Daoy (cell line): ENCODE measurements at regions not wholly inside any gene's neighbourhood (a gene's known extent, or its start where the extent isn't known, plus 50 kb on each side); places are given as distances from the start of the nearest gene placed in this dataset.

Experiments used
- DNase-seq: peaks from one replicate; pipeline ENCODE4 v3.0.0-alpha.2; 2015; ENCODE audit warnings: low read depth

DNA sequence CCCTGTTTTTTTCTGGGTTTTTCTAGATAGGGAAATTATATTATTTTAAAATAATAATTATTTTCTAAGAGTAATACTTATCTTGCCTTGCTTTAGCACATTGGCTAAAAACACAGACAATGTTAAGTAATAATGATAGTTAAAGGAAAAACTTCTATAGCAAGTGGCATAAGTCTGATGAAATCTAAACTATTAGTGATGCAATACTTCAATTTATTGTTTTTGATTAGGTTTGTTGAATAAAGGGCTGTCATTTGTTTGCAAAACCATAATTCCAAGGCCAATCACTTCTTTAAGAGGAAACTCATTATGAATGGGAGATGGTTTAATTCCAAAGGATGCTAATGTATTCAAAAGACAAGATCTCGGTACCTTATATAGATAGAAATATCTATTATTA, 293.8 kb upstream of the FBXL7 start:
- DNase-seq = no peak

DNA sequence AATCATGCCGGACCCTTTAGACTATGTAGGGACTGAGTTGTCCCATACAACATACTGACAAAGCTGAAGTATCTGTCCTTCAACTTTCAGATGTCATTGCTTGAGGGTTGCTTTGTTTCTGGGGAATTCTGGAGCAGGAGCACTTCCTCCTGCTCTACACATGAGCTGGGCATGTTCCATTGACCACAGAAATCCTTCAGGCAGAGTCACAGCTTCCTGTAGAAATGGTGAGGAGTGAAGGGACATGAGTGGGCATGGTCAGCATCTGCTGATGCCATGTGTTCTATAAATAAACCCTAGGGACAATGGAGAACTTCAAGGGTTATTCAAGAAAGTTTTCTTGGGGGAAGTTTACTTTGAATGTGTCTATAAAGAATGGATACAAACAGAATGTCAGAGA, 296.6 kb upstream of the FBXL7 start:
- DNase-seq = peak; percentile 7

DNA sequence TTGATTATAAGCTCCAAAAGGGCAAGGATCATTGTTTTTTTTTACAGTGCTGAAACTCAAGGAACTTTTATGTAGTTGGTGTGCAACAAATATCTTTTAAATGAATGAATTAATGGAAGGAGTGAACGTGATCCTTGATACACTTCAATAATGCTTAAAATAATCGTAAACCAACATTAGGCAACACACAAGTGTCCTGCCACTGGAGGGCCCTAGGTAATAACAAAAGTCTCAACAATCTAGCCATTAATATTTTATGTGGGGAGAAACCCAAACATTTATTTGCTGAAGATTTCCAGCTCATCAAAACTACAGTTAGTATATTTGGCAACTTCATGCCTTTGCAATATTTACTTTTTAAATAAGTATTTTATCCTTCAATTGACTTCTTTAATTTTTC, 309.0 kb upstream of the FBXL7 start:
- DNase-seq = no peak

DNA sequence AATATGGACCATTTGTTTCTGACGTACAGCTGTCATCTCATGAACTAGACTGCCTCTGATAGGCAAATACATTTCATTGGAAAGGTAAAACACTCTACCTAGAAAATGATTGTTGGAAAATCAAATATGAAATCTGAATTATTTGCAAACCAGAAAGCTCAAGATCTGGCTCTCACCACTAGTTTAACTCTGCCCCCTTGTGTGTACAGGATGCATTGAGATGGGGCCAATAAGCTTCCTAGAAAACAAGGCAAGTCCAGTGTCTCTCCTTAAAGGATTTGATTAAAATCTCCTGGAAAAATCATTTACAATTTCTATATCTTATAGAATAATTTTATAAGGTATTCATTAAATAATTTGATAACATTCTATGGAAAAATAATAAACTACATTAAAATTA, 311.9 kb upstream of the ANKH start:
- no peak for DNase-seq

DNA sequence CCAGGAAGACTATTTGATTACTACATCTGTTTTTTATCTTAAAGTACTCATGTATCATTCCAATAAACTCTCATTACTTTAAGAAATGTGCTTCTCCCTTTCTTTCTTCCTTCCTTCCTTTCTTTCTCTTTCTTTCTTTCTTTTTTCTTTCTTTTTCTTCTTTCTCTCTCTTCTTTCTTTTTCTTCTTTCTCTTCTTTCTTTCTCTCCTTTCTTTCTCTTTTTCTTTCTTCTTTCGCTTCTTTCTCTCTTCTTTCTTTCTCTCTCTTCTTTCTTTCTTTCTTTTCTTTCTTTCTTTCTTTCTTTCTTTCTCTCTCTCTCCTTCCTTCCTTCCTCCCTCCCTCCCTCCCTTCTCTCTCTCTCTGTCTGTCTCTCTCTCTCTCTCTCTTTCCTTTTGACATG, 298.6 kb upstream of the ANKH start:
- no peak for DNase-seq

DNA sequence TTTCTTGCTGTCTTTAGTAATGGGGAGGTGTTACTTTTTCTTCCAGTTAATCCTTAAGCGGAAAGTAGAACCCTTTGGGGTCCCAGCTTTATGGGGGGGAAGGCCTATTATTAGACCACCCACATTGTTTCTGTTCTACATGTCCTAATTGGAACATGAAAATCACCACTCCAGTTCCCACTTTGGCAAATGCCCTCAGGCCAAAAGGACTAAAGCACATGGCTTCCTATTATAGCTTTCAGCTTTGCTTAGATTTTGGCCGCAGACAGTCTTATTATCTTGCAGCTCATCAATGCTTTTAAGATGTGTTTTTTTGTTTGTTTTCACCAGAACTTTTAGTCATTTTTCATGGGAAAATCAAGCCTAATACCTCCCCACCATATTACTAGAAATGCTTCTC, 296.8 kb upstream of the ANKH start:
- DNase-seq = no peak

DNA sequence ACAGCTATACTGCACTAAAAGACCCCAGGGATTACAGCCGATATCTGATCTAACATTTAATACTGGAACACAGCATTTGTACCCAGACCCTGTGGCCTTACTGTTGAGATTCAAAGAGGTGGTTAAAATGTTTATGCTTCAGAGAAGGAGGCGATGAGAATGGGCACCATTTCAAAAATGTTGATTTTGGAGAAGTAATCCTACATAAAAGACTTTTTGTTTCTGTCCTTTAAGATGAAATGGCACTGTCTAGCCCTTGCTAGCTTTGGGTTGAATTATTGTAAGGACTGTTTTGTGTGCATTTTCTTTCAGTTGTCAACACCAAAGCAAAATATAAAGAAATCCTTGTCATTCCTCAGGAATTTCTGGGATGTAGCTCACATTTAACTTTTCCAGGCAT, 288.5 kb upstream of the ANKH start:
- DNase-seq = no peak

DNA sequence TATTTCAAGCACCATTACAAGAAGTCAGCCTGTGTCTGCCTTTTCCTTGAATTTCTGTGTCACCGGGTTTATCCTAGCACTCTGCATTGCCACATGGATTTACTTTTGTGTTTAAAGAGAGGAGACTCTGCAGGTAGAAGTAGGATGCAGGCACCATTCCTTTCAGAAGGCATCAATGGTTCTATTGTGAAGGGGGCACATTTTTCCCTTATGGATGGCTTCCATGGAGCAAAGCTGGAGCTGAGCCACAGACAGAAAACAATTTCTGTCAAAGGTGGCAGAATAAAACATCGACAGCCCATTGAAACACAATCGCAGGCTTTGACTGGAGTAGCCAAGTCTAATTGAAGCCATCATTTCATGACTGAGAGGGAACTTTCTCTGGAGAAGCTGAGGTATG, 288.0 kb upstream of the ANKH start:
- no peak for DNase-seq

DNA sequence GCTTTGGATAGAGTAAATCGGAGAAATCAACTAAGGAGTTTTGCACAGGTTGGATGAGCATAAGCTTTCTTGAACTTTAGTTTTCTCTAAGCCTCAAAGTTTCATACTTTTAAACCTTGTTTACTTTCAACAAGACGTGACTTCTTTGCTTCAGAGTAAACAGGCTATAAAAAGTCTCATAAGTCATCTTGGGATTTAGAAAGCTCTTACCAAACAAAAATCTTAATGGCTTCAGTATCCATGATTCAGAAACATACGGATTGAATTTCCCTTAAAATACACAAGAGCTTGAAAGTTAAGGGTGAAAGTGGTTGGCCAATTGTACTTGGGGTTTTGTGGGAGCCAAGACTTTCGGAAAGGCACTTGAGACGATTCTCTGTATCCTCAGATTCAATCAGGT, 270.9 kb upstream of the ANKH start:
- DNase-seq = no peak

DNA sequence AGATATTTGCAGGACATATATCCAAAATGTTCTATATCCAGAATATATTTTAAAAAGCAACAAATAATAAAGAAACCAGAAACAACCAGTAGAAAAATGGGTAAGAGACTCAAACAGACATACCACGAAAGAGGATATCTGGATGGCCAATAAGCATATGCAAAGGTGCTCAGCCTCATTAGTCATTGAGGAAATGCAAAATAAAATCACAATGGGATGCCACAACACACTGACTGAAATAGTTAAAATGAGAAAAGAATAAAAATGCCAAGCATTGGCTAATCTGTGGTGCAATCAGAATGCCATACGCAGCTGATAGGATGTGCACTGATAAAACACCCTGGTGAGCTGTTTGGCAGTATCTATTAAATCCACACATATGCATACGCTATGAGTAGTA, 265.8 kb upstream of the ANKH start:
- DNase-seq = no peak

DNA sequence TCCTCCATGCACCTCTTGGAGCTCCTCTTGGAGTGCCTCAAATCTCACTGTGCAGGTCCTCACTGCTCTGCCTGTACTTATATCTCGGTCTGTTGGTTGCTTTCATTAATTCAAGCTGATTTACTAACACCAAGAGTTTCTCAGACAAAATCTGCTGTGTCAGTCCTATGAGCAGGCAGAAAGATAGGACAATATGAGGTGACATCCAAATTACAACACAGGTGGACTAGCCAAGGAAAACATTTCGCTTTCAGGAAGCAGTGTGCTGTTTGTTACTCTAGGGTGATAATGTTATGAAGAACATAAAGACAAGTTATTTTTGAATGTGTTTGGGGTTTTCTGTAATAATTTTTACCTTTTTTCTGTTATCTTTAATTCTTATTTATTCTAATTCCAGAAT, 264.1 kb upstream of the ANKH start:
- DNase-seq = no peak

DNA sequence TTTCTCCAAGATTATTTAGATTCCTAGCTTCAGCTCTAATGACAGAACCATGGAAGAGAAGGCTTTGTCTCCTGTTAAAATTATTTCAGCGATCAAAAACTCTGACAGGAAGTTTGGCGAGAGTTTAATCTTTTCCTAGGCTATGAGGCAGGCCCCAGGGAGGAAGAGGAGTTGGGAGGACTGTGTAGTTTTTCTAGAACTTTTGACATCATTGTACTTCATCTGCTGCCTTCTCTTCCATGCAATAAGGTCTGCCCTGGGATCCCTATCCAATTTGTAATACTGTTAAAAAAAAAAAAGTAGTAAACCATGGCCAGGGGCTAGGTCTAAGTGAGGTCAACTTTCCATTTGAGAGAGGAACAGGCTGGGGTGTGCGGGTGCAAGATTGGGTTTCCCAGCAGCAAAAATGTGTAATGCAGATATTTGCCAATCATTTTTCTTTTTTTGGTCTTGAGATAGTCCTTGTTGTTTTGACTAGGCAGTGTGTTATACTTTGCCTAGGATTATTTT, 261.9 kb upstream of the ANKH start:
- no peak for DNase-seq

DNA sequence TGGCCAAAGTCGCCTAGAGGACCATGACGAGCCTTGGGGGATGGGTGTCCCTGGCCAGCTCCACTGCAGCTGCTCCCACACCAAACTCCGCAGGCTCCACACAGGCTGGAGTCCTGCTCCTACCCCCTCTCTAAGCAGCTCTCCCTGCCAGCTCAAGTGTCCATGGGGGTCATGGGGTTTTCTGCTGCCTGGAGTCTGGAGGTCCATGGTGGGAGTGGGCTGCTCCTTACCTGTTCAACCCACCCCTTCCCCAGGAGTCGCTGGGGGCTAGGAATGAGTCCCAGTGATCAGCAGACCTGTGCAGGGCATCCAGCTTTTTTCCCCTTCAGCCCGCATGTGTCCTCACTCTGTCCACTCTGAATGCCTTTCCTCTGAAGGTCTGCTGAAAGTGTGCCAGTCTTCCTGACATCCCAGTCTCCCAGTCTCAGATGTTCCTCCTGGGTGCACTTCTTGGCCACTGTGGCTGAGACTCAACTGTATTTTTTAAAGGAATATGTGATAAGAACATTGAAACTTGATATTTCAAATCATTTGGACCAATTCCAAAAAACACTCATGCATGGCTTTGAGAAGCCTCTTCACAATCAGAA, 261.3 kb upstream of the ANKH start:
- DNase-seq = no peak

DNA sequence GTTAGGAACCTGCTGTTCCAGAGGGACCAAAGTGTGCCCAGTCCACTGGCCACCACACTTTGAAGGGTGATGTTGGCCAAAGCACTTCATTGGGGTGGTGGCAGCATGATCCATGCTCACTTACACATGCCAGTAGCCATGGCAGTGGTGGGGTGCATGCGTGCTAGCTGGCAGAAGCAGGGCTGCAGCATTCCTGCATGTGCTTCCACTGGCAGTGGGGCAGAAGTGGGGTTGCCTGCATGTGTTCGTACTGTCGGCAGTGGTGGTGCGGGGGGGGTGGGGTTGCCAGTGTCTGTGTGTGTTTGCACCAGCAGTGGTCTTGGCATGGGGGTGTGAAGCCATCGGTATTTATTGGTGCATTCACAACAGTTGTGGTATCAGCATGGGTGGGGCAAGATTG, 260.3 kb upstream of the ANKH start:
- no peak for DNase-seq

DNA sequence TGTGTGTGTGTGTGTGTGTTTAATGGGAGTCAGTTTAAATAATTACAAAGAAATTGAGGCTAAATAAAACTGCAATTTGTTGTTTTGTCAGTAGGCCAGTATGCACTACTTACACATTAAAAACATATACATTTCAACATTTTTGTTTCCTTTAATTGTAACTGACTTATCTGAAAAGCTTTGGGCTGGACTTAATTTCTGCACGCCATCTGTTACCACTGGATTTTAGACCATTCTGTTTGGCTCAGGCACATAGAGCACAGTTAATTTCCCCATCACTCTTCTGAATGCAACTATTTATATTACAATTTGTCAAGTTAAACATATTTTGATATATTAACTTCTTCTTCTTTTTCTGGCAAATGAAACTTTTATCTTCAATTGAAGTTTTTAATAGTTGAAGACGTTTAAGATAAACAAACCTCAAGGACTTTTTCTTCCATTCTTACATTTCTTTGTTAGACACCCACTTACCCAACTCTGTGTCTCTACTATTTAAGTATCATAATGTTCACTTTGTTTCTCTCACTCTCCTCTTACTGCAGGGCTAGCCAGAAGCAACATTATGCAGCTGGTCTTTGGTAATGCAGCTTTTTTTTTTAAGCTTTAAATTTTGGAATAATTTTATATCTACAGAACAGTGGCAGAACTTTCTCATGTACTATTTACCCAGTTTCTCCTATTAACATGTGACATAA, 253.4 kb upstream of the ANKH start:
- no peak for DNase-seq

DNA sequence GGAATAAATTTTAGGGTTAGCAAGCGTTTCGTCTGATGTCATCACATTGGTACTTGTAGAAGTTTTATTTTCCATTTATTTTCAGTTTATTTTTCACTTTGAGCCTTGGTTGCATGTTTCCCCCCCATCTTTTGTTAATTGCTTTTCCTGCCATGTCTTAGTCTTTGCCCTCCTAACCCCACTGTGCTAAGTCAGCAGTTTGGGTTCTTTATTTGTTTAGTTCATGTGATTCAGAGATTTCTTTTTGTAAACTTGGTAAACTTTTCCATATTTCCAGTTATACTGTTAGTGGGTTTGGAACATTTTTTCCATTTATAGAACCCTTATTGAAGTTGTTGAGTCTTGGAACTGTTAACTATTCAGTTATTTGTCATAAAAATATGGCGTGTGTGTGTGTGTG, 252.9 kb upstream of the ANKH start:
- no peak for DNase-seq

DNA sequence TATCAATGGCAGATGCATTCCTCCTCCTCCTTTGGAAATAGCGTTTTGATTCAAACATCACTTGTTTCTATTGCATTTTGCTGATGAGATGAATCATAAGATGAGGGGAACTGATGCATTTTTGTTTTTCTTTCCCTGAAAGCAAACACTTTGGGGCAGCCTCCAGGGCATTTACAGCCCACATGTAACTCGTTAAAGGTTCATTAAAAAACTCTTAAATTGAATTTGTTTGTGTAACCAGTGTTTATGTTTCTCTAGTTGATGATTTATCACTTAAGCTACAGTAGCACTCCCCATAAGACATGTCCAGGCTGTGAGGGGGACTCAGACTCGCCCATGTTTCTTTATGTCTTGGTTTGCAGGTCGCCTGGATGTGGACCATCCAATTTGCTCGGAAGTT, 246.1 kb upstream of the ANKH start:
- DNase-seq = no peak

DNA sequence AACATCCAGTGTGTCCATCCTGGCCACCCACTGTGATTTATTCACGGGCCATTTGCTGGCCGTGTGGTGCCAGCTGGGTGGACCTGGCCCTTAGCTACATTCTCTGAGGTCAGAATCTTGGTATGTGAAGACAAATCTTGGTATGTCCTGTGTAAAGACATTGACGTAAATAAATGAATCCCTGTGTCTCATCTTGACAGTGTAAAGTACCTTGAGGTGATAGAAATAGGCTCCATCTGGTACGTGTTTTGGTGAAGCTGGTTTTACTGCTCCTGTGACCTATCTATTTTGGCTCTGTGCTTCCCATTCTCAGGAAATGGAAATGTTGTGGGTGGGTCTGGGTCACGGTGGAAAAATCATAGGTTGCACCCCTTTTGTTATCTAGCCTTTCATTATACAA, 245.4 kb upstream of the ANKH start:
- DNase-seq = no peak

DNA sequence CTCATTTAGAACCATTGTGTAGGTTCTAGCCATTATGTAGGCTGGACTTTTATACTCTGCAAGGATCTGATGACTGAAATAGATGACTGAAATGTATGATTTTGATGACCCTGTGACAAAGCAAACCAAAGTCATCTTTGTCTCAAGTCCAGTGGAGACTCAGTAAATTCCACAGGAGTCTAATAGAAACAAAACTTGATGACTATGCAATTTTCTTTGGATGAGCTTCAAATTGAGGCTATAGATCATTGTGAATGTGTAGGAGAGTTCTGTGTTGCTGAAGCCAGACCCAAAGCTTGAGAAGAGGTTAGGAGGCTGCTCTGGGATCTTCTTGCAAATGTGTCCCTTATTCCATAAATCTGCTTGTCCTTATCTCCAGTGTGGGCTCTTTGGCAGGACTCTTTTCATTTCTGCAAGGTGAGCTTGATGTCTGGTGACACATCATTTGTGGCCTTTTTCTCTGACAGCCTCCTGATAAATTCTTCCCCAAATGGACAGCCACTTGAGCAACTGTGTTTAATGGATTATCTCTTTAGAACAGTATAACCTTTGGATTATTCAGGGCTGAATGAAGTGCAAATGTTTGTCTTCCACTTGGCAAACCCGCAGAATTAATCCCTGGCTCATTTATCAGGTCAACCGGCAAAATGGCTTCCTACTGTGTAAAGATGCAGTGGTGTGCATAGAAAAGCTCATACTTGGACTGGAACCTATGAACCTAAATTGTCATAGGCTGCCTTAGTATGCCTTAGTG, 235.1 kb upstream of the ANKH start:
- no peak for DNase-seq

DNA sequence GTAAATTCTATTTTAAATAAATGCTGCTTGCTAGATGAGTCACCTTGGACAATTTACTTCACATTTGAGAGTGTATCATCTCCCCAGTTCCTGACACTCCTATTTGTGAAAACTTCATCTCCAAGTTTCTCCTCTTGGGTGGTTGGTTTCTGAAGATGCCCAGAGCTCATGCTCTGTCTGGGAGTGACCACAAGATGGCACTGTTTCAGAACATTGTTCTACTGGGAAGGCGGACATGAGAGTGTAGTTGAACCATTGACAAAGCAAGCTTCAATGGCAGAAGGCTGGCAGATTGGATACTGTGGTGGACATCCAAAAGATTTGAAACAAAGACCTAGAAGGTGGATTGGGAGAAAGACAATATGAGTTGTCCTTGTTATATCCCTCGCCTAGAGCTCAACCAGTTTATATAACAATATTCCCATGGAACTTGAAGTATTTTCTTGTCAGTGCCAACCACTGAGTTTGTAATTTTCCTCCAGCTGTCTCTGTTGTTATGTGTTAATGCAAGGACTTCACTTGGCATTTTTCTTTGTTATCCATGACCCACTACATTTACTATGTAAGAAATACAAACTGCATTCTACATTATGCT, 234.3 kb upstream of the ANKH start:
- DNase-seq = peak; percentile 43

DNA sequence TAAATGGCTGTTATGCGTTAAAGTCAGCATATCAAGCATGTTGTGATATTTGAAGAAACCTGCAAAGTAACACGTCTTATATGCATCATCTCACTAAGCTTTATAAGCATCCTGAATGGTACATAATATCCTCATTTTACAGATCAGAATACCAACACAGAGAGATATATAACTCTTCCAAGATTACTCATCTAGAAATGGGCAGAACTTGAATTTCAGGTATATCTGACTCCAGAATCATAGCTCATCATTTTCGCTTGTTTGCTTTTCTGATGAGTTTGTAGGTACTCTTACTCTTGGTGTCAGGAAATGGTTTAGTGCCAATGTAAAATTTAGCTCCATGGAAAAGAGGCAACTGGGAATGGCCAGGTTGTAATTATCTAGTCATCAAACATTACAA, 232.3 kb upstream of the ANKH start:
- DNase-seq = no peak

DNA sequence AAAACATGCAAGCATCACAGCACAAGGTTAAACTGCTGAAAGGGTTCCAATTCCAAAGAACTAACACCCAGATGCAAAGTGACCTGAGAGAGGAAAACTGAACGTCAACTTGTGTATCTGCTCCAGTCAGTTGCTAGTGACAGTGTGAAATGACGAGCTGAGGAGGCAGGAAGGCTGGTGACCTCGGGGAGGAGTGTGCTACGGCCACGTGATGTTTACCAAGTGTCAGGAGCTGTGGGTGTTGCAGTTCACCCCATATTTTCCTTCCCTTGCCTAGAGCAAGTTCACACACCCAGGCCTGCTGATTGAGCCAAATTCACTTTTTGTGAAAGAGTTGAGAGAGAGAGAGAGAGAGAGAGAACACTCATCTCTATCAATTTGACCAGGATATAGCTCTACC, 231.6 kb upstream of the ANKH start:
- DNase-seq = no peak

DNA sequence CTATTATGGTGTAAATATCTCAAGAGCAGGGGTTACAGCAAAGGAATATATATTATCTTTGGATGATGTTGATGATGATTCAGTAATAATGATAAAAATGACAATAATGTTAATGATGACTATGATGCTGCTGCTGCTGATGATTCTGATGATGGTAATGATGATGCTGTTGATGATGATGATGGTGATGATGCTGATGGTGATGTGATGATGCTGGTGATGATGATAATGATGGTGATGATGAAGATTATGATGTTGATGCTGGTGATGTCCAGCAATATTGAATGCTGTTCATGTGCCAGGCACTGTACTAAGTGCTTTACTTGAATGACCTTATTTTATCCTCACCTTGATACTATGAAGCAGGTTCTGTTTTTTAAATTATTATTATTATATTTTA, 226.0 kb upstream of the ANKH start:
- no peak for DNase-seq
